ENCODE measurements at regions not wholly inside any gene's neighbourhood (a gene's known extent, or its start where the extent isn't known, plus 50 kb on each side); places are given as distances from the start of the nearest gene placed in this dataset.
A peak's percentile ranks its signal among the peaks of the same experiment; 100 is the strongest.

DNA sequence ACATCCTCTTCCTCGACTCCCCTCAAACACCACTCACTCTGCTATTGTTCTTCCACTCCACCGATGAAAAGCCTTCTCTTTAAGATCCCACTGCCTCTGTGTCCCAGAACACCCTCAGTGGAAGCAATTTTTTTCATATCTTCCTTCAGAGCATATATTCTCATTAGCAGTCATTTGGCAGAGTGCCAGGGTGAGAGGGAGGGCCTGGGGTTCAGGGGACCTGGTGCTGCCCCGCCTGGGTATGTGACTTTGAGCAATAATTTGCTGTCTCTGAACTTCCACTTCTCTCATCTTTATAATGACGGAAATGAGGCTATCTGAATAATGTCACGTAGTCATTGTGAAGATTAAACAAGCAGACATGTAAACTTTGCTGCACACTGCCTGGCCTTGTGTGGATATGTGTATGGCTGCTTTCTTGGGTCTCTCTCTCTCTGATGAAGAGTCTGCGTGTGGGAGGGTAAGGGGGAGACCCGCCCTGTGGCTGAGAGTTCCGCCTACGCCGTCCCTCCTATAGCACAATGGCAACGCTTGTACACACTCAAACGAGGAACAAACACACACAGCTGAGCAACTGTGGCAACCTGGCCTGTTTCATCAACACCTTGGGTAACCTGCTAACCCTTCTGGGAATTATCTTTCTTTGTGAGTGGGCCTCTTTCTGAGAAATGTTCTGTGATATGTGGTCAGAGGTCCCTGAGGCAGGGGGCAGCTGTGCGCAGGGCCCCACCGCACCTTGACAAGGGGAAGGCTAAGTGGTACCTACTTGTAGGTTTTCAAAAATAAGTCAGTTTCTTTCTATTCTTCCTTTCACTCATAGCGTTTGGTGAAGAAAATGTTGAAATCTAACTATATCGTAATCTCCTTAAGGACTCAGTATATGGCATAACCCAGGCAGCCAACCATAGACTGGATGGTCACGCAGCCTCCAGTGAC, 369.8 kb downstream of the SV2B start (continued):
- TF ChIP-seq ZNF324 (CRISPR knock-in tag; IDR thresholded peaks at IDR 0.05), result no peak
- 0 out of 2 replicates have a peak, but pooled peaks have one; percentile 12 for TF ChIP-seq SMARCE1 (IDR thresholded peaks at IDR 0.05)
- TF ChIP-seq ZNF707 (CRISPR knock-in tag; conservative IDR thresholded peaks at IDR 0.05), result no peak
- TF ChIP-seq, protein P1, sequence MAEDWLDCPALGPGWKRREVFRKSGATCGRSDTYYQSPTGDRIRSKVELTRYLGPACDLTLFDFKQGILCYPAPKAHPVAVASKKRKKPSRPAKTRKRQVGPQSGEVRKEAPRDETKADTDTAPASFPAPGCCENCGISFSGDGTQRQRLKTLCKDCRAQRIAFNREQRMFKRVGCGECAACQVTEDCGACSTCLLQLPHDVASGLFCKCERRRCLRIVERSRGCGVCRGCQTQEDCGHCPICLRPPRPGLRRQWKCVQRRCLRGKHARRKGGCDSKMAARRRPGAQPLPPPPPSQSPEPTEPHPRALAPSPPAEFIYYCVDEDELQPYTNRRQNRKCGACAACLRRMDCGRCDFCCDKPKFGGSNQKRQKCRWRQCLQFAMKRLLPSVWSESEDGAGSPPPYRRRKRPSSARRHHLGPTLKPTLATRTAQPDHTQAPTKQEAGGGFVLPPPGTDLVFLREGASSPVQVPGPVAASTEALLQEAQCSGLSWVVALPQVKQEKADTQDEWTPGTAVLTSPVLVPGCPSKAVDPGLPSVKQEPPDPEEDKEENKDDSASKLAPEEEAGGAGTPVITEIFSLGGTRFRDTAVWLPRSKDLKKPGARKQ (CRISPR knock-in tag; IDR thresholded peaks at IDR 0.05), result no peak
- no peak for TF ChIP-seq PRMT5 (CRISPR knock-in tag; IDR thresholded peaks at IDR 0.05)
- TF ChIP-seq TAF1 (IDR thresholded peaks at IDR 0.05; ENCODE audit: control insufficient read depth, extremely low read depth, insufficient read depth, low read length, severe bottlenecking), result no peak
- TF ChIP-seq, protein P2, sequence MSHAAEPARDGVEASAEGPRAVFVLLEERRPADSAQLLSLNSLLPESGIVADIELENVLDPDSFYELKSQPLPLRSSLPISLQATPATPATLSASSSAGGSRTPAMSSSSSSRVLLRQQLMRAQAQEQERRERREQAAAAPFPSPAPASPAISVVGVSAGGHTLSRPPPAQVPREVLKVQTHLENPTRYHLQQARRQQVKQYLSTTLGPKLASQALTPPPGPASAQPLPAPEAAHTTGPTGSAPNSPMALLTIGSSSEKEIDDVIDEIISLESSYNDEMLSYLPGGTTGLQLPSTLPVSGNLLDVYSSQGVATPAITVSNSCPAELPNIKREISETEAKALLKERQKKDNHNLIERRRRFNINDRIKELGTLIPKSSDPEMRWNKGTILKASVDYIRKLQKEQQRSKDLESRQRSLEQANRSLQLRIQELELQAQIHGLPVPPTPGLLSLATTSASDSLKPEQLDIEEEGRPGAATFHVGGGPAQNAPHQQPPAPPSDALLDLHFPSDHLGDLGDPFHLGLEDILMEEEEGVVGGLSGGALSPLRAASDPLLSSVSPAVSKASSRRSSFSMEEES (CRISPR knock-in tag; IDR thresholded peaks at IDR 0.05), result no peak
- peak; percentile 99 for TF ChIP-seq NFIC (IDR thresholded peaks at IDR 0.05)
- TF ChIP-seq ZC3H4 (CRISPR knock-in tag; IDR thresholded peaks at IDR 0.05; ENCODE audit: borderline replicate concordance), result no peak
- TF ChIP-seq TEAD1 (CRISPR knock-in tag; IDR thresholded peaks at IDR 0.05), result no peak
- TF ChIP-seq, protein P3, sequence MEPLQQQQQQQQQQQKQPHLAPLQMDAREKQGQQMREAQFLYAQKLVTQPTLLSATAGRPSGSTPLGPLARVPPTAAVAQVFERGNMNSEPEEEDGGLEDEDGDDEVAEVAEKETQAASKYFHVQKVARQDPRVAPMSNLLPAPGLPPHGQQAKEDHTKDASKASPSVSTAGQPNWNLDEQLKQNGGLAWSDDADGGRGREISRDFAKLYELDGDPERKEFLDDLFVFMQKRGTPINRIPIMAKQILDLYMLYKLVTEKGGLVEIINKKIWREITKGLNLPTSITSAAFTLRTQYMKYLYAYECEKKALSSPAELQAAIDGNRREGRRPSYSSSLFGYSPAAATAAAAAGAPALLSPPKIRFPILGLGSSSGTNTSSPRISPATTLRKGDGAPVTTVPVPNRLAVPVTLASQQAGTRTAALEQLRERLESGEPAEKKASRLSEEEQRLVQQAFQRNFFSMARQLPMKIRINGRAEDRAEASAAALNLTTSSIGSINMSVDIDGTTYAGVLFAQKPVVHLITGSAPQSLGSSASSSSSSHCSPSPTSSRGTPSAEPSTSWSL (CRISPR knock-in tag; IDR thresholded peaks at IDR 0.05; ENCODE audit: borderline replicate concordance), result no peak
- TF ChIP-seq SOX6 (IDR thresholded peaks at IDR 0.05), result 0 out of 2 replicates have a peak, but pooled peaks have one; percentile 28
- TF ChIP-seq CBX8 (IDR thresholded peaks at IDR 0.05; ENCODE audit: borderline replicate concordance, extremely low read depth, low read depth, low read length, poor library complexity, severe bottlenecking), result no peak
- TF ChIP-seq, protein P4, sequence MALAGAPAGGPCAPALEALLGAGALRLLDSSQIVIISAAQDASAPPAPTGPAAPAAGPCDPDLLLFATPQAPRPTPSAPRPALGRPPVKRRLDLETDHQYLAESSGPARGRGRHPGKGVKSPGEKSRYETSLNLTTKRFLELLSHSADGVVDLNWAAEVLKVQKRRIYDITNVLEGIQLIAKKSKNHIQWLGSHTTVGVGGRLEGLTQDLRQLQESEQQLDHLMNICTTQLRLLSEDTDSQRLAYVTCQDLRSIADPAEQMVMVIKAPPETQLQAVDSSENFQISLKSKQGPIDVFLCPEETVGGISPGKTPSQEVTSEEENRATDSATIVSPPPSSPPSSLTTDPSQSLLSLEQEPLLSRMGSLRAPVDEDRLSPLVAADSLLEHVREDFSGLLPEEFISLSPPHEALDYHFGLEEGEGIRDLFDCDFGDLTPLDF (CRISPR knock-in tag; IDR thresholded peaks at IDR 0.05), result no peak
- no peak for TF ChIP-seq ZNF589 (CRISPR knock-in tag; IDR thresholded peaks at IDR 0.05; ENCODE audit: low read depth)
- no peak for TF ChIP-seq FOXA1 (IDR thresholded peaks at IDR 0.05; ENCODE audit: borderline replicate concordance)
- TF ChIP-seq, protein P5, sequence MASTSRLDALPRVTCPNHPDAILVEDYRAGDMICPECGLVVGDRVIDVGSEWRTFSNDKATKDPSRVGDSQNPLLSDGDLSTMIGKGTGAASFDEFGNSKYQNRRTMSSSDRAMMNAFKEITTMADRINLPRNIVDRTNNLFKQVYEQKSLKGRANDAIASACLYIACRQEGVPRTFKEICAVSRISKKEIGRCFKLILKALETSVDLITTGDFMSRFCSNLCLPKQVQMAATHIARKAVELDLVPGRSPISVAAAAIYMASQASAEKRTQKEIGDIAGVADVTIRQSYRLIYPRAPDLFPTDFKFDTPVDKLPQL (IDR thresholded peaks at IDR 0.05; ENCODE audit: extremely low read depth, insufficient read length), result no peak
- no peak for TF ChIP-seq ZNF41 (CRISPR knock-in tag; conservative IDR thresholded peaks at IDR 0.05)
